Progenitor cell of endocrine pancreas (in vitro differentiated cells): ENCODE measurements at regions not wholly inside any gene's neighbourhood (a gene's known extent, or its start where the extent isn't known, plus 50 kb on each side); places are given as distances from the start of the nearest gene placed in this dataset.

Experiments
- DNase-seq: peaks from one replicate; pipeline ENCODE4 v3.0.0; 2021; ENCODE audit warnings: low spot score; ENCODE audit not compliant: unreplicated experiment
- H3K27ac Mint-ChIP-seq: 2 replicates; pipeline ENCODE4 v1.8.0; 2021; ENCODE audit warnings: mild to moderate bottlenecking, moderate library complexity, mixed read lengths
- H3K27me3 Mint-ChIP-seq: 2 replicates; pipeline ENCODE4 v1.8.0; 2021; ENCODE audit warnings: mixed read lengths
- H3K36me3 Mint-ChIP-seq: 2 replicates; pipeline ENCODE4 v1.8.0; 2022; ENCODE audit warnings: mixed read lengths; ENCODE audit not compliant: insufficient read depth
- H3K4me1 Mint-ChIP-seq: 2 replicates; pipeline ENCODE4 v1.8.0; 2021; ENCODE audit warnings: low read depth, mixed read lengths
- H3K4me3 Mint-ChIP-seq: 2 replicates; pipeline ENCODE4 v1.8.0; 2021; ENCODE audit warnings: low read depth, mild to moderate bottlenecking, moderate library complexity, mixed read lengths
- H3K9me3 Mint-ChIP-seq: 2 replicates; pipeline ENCODE4 v1.8.0; 2021; ENCODE audit warnings: low read depth, mixed read lengths
- TF ChIP-seq, protein P1 (sequence below): fragments of 200-600 bp; sonication (generic); IDR thresholded peaks from one replicate; pipeline ENCODE4 v1.5.0; 2021; ENCODE audit warnings: antibody characterized with exemption, mild to moderate bottlenecking; ENCODE audit not compliant: unreplicated experiment

DNA sequence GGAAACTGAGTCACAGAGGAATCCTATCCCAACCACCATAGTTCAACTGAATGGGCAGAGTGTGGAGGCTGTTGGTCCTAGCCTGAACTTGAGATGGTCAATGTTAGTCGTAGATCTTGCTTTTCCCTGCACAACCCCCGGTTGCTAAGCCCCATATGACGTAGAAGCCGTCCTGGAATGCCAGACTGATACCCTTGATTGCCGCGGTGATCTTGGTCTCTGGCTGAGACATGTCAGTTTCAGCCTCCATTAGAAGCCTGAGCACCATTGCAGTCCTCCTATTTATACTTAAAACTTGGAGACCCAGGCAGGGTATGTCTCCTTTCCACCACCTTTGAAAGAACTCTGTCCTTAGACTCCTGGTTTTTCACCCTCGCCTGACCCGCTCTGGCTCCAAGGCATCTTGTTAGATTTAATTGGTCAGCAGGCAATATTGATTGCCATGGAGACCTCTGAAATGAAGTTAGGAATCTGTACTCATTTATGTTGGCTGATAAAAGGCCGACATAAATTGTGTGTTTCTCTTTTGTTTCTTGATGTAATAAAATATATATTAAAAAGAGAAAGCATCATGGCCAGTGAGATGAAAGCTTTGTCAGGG is 53.4 kb downstream of the RPLP1 start:
- Mint-ChIP-seq H3K4me3 (no peak overlapping the region), H3K27me3 (peaks cover 56% of the 10 kb centered on the region), H3K36me3 (peaks cover 6% of the 10 kb centered on the region), H3K9me3 (peaks cover 6% of the 10 kb centered on the region), H3K27ac (no peak overlapping the region), H3K4me1 (peaks cover 8% of the 10 kb centered on the region)
- TF ChIP-seq, protein P1, sequence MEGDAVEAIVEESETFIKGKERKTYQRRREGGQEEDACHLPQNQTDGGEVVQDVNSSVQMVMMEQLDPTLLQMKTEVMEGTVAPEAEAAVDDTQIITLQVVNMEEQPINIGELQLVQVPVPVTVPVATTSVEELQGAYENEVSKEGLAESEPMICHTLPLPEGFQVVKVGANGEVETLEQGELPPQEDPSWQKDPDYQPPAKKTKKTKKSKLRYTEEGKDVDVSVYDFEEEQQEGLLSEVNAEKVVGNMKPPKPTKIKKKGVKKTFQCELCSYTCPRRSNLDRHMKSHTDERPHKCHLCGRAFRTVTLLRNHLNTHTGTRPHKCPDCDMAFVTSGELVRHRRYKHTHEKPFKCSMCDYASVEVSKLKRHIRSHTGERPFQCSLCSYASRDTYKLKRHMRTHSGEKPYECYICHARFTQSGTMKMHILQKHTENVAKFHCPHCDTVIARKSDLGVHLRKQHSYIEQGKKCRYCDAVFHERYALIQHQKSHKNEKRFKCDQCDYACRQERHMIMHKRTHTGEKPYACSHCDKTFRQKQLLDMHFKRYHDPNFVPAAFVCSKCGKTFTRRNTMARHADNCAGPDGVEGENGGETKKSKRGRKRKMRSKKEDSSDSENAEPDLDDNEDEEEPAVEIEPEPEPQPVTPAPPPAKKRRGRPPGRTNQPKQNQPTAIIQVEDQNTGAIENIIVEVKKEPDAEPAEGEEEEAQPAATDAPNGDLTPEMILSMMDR, result no peak
- no peak for DNase-seq

DNA sequence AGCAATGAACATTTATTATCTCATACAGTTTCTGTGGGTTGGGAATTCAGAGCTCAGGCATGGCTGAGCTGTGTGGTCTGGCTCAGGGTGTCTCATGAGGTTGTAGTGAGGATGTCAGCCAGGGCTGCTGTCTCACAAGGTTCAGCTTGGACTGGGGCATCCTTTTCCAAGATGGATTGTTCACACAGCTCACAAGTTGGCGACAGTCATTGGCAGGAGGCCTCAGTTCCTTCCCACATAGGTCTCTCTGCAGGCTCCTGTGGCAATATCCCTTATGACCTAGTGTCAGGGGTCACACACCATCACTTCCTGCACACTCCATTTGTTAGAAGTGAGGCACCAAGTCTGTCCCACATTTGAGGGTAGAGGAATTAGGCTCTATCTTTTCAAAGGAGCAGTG is 56.0 kb downstream of the RPLP1 start:
- peaks cover 68% of the 10 kb centered on the region for H3K27me3 Mint-ChIP-seq
- peaks cover 6% of the 10 kb centered on the region for H3K36me3 Mint-ChIP-seq
- no peak for DNase-seq
- H3K4me3 Mint-ChIP-seq, result no peak overlapping the region
- no peak overlapping the region for H3K27ac Mint-ChIP-seq
- peaks cover 6% of the 10 kb centered on the region for H3K9me3 Mint-ChIP-seq
- H3K4me1 Mint-ChIP-seq, result peaks cover 8% of the 10 kb centered on the region
- TF ChIP-seq, protein P1, result no peak

DNA sequence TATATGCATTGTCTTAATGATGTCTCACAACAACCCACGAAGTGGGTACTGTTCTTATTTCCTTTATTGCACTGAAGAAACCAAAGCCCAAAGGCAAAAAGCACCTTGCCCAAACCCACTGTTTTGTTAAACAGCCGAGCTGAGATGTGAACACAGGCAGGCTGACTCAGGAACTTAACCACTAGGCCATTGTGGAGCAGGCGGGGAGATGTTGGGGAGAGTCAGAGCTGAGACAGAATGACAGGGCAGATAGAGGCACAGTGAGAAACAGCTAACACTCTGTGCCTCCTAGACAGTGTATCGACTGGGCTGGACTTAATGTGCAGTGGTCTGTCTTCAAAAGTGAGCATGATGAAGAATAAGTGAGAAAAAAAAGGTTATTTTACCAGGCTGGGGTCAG is 56.5 kb downstream of the RPLP1 start:
- no peak overlapping the region for H3K27ac Mint-ChIP-seq
- H3K4me1 Mint-ChIP-seq, result peaks cover 5% of the 10 kb centered on the region
- H3K9me3 Mint-ChIP-seq, result peaks cover 6% of the 10 kb centered on the region
- H3K27me3 Mint-ChIP-seq, result peaks cover 69% of the 10 kb centered on the region
- TF ChIP-seq, protein P1, result no peak
- no peak for DNase-seq
- no peak overlapping the region for H3K4me3 Mint-ChIP-seq
- peaks cover 6% of the 10 kb centered on the region for H3K36me3 Mint-ChIP-seq

DNA sequence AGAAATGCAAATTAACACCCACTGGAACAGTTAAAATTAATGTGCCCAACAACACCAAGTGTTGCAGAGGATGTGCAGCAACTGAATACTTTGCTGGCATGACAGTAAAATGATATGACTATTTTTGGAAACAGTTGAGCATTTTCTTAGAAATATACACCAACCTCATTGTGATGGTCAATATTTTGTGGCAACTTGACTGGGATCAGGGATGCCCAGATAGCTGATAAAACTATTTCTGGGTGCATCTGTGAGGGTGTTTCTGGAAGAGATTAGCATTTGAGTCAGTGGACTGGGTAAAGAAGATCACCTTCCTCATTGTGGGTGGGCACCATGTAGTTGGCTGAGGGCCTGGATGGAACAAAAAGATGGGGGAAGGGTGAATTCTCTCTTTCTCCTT is 57.9 kb downstream of the RPLP1 start:
- H3K4me1 Mint-ChIP-seq, result no peaks in the 10 kb centered on the region
- TF ChIP-seq, protein P1, result no peak
- H3K27me3 Mint-ChIP-seq, result peaks cover 66% of the 10 kb centered on the region
- no peak overlapping the region for H3K27ac Mint-ChIP-seq
- peaks cover 6% of the 10 kb centered on the region for H3K9me3 Mint-ChIP-seq
- H3K36me3 Mint-ChIP-seq, result peaks cover 6% of the 10 kb centered on the region
- DNase-seq, result no peak
- no peak overlapping the region for H3K4me3 Mint-ChIP-seq

DNA sequence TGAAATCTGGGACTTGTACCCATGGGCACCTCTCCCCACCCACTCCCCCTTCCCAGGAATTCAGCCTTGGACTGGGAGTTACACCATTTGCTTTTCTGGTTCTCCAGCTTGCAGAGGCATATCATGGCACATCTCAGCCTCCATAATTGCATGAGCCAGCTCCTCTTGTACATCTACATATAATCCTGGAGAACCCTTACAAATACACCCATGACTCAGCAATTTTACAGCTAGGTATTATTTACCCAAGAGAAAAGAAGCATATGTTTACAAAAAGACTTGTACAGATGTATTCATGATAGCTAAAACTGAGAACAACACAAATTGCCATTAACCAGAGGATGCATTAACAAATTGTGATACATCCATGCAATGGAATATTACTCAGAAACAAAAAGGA is 58.4 kb downstream of the RPLP1 start:
- Mint-ChIP-seq H3K9me3 (peaks cover 6% of the 10 kb centered on the region), H3K27me3 (peaks cover 63% of the 10 kb centered on the region), H3K4me3 (no peak overlapping the region), H3K27ac (no peak overlapping the region), H3K36me3 (peaks cover 6% of the 10 kb centered on the region), H3K4me1 (no peaks in the 10 kb centered on the region)
- no peak for DNase-seq
- TF ChIP-seq, protein P1, result no peak
